WTC11 (cell line): ENCODE measurements at regions not wholly inside any gene's neighbourhood (a gene's known extent, or its start where the extent isn't known, plus 50 kb on each side); places are given as distances from the start of the nearest gene placed in this dataset.

Source experiments
- FOXJ3 ChIP-seq: sonication (generic); formaldehyde crosslinking; IDR thresholded peaks from 2 replicates; pipeline ENCODE4 v1.9.0; 2021; ENCODE audit warnings: missing genetic modification reagents, mild to moderate bottlenecking, borderline replicate concordance
- NR1H2 ChIP-seq: sonication (generic); formaldehyde crosslinking; IDR thresholded peaks from 2 replicates; pipeline ENCODE4 v1.9.0; 2021; ENCODE audit warnings: mild to moderate bottlenecking, moderate library complexity, missing genetic modification reagents
- NR2C2 ChIP-seq: sonication (generic); formaldehyde crosslinking; IDR thresholded peaks from 2 replicates; pipeline ENCODE4 v1.8.0; 2022; ENCODE audit warnings: mild to moderate bottlenecking, missing genetic modification reagents
- ZNF232 ChIP-seq: sonication (generic); formaldehyde crosslinking; IDR thresholded peaks from 2 replicates; pipeline ENCODE4 v1.8.0; 2022; ENCODE audit warnings: mild to moderate bottlenecking, missing genetic modification reagents
- ZNF396 ChIP-seq: fragments of 250-450 bp; sonication (Bioruptor Pico); IDR thresholded peaks from 2 replicates; pipeline ENCODE4 v1.8.0; 2021; ENCODE audit warnings: mild to moderate bottlenecking, moderate library complexity, borderline replicate concordance
- TF ChIP-seq, protein P1 (sequence below): fragments of 200-600 bp; IDR thresholded peaks from 2 replicates; pipeline ENCODE4 v1.8.0; 2022; ENCODE audit warnings: antibody characterized with exemption
- TF ChIP-seq, protein P2 (sequence below): sonication (generic); formaldehyde crosslinking; IDR thresholded peaks from 2 replicates; pipeline ENCODE4 v1.8.1; 2022; ENCODE audit warnings: missing genetic modification reagents, borderline replicate concordance
- TF ChIP-seq, protein P3 (sequence below): sonication (generic); formaldehyde crosslinking; conservative IDR thresholded peaks from 2 replicates; pipeline ENCODE4 v1.8.1; 2022; ENCODE audit warnings: mild to moderate bottlenecking, missing genetic modification reagents

DNA sequence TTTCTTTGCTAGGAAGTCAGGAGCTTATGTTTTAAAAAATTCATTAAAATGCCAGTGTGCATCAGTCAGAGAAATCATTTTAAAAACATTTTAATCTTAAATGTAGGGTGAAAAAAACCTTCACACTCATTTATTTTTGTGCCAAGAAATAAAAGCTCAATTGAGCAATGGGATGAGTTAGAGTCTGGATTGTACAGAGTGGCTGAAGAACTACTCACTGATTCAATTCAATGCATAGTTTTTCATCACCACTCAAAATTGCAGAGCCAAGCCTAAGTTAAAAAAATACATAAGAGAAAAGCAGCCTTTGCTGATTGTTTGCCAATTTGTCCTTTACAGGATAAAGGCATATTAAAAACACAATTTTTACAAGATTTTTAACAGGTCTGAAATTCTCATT lies 168.2 kb upstream of the DMRTA1 start:
- TF ChIP-seq, protein P1, sequence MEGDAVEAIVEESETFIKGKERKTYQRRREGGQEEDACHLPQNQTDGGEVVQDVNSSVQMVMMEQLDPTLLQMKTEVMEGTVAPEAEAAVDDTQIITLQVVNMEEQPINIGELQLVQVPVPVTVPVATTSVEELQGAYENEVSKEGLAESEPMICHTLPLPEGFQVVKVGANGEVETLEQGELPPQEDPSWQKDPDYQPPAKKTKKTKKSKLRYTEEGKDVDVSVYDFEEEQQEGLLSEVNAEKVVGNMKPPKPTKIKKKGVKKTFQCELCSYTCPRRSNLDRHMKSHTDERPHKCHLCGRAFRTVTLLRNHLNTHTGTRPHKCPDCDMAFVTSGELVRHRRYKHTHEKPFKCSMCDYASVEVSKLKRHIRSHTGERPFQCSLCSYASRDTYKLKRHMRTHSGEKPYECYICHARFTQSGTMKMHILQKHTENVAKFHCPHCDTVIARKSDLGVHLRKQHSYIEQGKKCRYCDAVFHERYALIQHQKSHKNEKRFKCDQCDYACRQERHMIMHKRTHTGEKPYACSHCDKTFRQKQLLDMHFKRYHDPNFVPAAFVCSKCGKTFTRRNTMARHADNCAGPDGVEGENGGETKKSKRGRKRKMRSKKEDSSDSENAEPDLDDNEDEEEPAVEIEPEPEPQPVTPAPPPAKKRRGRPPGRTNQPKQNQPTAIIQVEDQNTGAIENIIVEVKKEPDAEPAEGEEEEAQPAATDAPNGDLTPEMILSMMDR, result no peak
- TF ChIP-seq NR2C2 (CRISPR knock-in tag) (no peak), FOXJ3 (CRISPR knock-in tag) (no peak), NR1H2 (CRISPR knock-in tag) (no peak), ZNF396 (CRISPR knock-in tag) (no peak), ZNF232 (CRISPR knock-in tag) (no peak)
- TF ChIP-seq, protein P2, sequence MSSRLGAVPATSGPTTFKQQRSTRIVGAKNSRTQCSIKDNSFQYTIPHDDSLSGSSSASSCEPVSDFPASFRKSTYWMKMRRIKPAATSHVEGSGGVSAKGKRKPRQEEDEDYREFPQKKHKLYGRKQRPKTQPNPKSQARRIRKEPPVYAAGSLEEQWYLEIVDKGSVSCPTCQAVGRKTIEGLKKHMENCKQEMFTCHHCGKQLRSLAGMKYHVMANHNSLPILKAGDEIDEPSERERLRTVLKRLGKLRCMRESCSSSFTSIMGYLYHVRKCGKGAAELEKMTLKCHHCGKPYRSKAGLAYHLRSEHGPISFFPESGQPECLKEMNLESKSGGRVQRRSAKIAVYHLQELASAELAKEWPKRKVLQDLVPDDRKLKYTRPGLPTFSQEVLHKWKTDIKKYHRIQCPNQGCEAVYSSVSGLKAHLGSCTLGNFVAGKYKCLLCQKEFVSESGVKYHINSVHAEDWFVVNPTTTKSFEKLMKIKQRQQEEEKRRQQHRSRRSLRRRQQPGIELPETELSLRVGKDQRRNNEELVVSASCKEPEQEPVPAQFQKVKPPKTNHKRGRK (CRISPR knock-in tag), result no peak
- TF ChIP-seq, protein P3, sequence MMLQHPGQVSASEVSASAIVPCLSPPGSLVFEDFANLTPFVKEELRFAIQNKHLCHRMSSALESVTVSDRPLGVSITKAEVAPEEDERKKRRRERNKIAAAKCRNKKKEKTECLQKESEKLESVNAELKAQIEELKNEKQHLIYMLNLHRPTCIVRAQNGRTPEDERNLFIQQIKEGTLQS (CRISPR knock-in tag), result no peak
